GM18909 (cell line): ENCODE measurements at regions not wholly inside any gene's neighbourhood (a gene's known extent, or its start where the extent isn't known, plus 50 kb on each side); places are given as distances from the start of the nearest gene placed in this dataset.
"Not testable (repeated sequence)": the region's sequence is repeated elsewhere in the genome, so short reads cannot be mapped to it uniquely, and the experiment has no call there.

Experiments used
- ATAC-seq: cut with Tn5 transposase; IDR thresholded peaks from one replicate; pipeline ENCODE4 v1.9.1; 2021; ENCODE audit warnings: mild to moderate bottlenecking; ENCODE audit not compliant: unreplicated experiment, poor library complexity

GRCh38 chr5:105929858-105930257, 1740.9 kb downstream of the EFNA5 start:
- ATAC-seq = no peak

GRCh38 chr5:105924366-105924765, 1746.4 kb downstream of the EFNA5 start:
- no peak for ATAC-seq

GRCh38 chr5:105922574-105922973, 1748.2 kb downstream of the EFNA5 start:
- no peak for ATAC-seq

- ATAC-seq = no peak
Measured at GRCh38 chr5:105922080-105922479, 1748.7 kb downstream of the EFNA5 start.

- ATAC-seq = no peak
Measured at GRCh38 chr5:105917189-105917588, 1753.5 kb downstream of the EFNA5 start.

GRCh38 chr5:105907016-105907415, 1763.7 kb downstream of the EFNA5 start:
- ATAC-seq = no peak

GRCh38 chr5:105905392-105905791, 1765.3 kb downstream of the EFNA5 start:
- ATAC-seq = no peak

- ATAC-seq = no peak
Measured at GRCh38 chr5:105903069-105903468, 1767.7 kb downstream of the EFNA5 start.

- no peak for ATAC-seq
Measured at GRCh38 chr5:105899726-105900125, 1771.0 kb downstream of the EFNA5 start.

- no peak for ATAC-seq
Measured at GRCh38 chr5:105898183-105898582, 1772.6 kb downstream of the EFNA5 start.

- ATAC-seq = no peak
Measured at GRCh38 chr5:105885266-105885665, 1785.5 kb downstream of the EFNA5 start.

GRCh38 chr5:105882956-105883481, 1787.7 kb downstream of the EFNA5 start:
- no peak for ATAC-seq

- no peak for ATAC-seq
Measured at GRCh38 chr5:105878402-105878801, 1792.3 kb downstream of the EFNA5 start.

- ATAC-seq = no peak
Measured at GRCh38 chr5:105877592-105877991, 1793.1 kb downstream of the EFNA5 start.

GRCh38 chr5:105874316-105874715, 1796.4 kb downstream of the EFNA5 start:
- no peak for ATAC-seq

- ATAC-seq = no peak
Measured at GRCh38 chr5:105872569-105873270, 1798.0 kb downstream of the EFNA5 start.

- ATAC-seq = no peak
Measured at GRCh38 chr5:105868038-105868780, 1802.5 kb downstream of the EFNA5 start.

- no peak for ATAC-seq
Measured at GRCh38 chr5:105865834-105866233, 1804.9 kb downstream of the EFNA5 start.

- ATAC-seq = not testable (repeated sequence)
Measured at GRCh38 chr5:105859350-105859749, 1811.4 kb downstream of the EFNA5 start.

GRCh38 chr5:105849701-105850100, 1821.0 kb downstream of the EFNA5 start:
- ATAC-seq = no peak

- ATAC-seq = no peak
Measured at GRCh38 chr5:105840800-105841199, 1829.9 kb downstream of the EFNA5 start.

GRCh38 chr5:105836887-105837286, 1833.8 kb downstream of the EFNA5 start:
- ATAC-seq = no peak
